ENCODE measurements at regions not wholly inside any gene's neighbourhood (a gene's known extent, or its start where the extent isn't known, plus 50 kb on each side); places are given as distances from the start of the nearest gene placed in this dataset.

GRCh38 chr3:109984976-109985375, 647.6 kb upstream of the DPPA4 start:
- FAIRE-seq (no peak), ATAC-seq (no peak), DNase-seq (ENCODE audit: low read depth, low spot score) (no peak)
- Histone ChIP-seq H3K9me3 (replicated peaks; ENCODE audit: control insufficient read depth, insufficient read depth, low read length) (no peaks in the 10 kb centered on the region), H2AFZ (ENCODE audit: control insufficient read depth, low read depth, low read length) (no peak overlapping the region), H3K36me3 (ENCODE audit: control insufficient read depth in 2 of 2, insufficient read depth in 2 of 2, low read length in 1 of 2) (no peaks in the 10 kb centered on the region), H3K27me3 (replicated peaks in 1 of 2; ENCODE audit: control insufficient read depth in 2 of 2, insufficient read depth in 2 of 2, low read length in 1 of 2) (no peaks in the 10 kb centered on the region), H4K20me1 (ENCODE audit: control insufficient read depth, insufficient read depth) (no peaks in the 10 kb centered on the region), H3K79me2 (ENCODE audit: control insufficient read depth, insufficient read depth, low read length) (no peaks in the 10 kb centered on the region), H3K4me1 (ENCODE audit: control insufficient read depth, insufficient read depth, low read length) (no peaks in the 10 kb centered on the region), H3K4me3 (no peak overlapping the region), H3K4me2 (ENCODE audit: control insufficient read depth, insufficient read depth) (no peak overlapping the region), H3K9ac (ENCODE audit: control insufficient read depth, insufficient read depth, low read length) (no peak overlapping the region), H3K27ac (ENCODE audit: control insufficient read depth, insufficient read depth) (no peak overlapping the region)
- POLR2A ChIA-PET = no interaction called here
- CTCF ChIA-PET = no interaction called here
- intact Hi-C loops (cut with micrococcal nuclease; ENCODE audit: unreplicated experiment) = no loop called here
- BruUV-seq (replicated peaks) = no TSS peak
- SMC1A ChIA-PET (ENCODE audit: uncharacterized antibody, unreplicated experiment) = no interaction called here
- RAD21 ChIA-PET (ENCODE audit: unreplicated experiment) = no interaction called here
- TF ChIP-seq TARDBP (IDR thresholded peaks at IDR 0.05; ENCODE audit: borderline replicate concordance) (no peak), JUNB (IDR thresholded peaks at IDR 0.05) (no peak), POU2F2 (IDR thresholded peaks at IDR 0.05; ENCODE audit: borderline replicate concordance, low read depth, low read length) (no peak), ESRRA (IDR thresholded peaks at IDR 0.05; ENCODE audit: low read length) (no peak), MEF2B (IDR thresholded peaks at IDR 0.05; ENCODE audit: partially characterized antibody, poor library complexity, severe bottlenecking) (no peak), SREBF2 (IDR thresholded peaks at IDR 0.05; ENCODE audit: low read length) (no peak), PBX3 (IDR thresholded peaks at IDR 0.05; ENCODE audit: insufficient replicate concordance, low read depth, low read length) (no peak), NFIC (IDR thresholded peaks at IDR 0.05; ENCODE audit: low read depth, low read length) (no peak), PML (IDR thresholded peaks at IDR 0.05; ENCODE audit: low read length) (no peak), ATF7 (IDR thresholded peaks at IDR 0.05; ENCODE audit: low read depth) (no peak)
- TF ChIP-seq, protein P1, sequence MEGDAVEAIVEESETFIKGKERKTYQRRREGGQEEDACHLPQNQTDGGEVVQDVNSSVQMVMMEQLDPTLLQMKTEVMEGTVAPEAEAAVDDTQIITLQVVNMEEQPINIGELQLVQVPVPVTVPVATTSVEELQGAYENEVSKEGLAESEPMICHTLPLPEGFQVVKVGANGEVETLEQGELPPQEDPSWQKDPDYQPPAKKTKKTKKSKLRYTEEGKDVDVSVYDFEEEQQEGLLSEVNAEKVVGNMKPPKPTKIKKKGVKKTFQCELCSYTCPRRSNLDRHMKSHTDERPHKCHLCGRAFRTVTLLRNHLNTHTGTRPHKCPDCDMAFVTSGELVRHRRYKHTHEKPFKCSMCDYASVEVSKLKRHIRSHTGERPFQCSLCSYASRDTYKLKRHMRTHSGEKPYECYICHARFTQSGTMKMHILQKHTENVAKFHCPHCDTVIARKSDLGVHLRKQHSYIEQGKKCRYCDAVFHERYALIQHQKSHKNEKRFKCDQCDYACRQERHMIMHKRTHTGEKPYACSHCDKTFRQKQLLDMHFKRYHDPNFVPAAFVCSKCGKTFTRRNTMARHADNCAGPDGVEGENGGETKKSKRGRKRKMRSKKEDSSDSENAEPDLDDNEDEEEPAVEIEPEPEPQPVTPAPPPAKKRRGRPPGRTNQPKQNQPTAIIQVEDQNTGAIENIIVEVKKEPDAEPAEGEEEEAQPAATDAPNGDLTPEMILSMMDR (IDR thresholded peaks at IDR 0.05 in 2 of 3, conservative IDR thresholded peaks at IDR 0.05 in 1 of 3; ENCODE audit: control insufficient read depth in 2 of 3, extremely low read depth in 1 of 3, insufficient read depth in 1 of 3, low read depth in 3 of 3, low read length in 3 of 3) = no peak
- TF ChIP-seq, protein P2, sequence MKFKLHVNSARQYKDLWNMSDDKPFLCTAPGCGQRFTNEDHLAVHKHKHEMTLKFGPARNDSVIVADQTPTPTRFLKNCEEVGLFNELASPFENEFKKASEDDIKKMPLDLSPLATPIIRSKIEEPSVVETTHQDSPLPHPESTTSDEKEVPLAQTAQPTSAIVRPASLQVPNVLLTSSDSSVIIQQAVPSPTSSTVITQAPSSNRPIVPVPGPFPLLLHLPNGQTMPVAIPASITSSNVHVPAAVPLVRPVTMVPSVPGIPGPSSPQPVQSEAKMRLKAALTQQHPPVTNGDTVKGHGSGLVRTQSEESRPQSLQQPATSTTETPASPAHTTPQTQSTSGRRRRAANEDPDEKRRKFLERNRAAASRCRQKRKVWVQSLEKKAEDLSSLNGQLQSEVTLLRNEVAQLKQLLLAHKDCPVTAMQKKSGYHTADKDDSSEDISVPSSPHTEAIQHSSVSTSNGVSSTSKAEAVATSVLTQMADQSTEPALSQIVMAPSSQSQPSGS (IDR thresholded peaks at IDR 0.05; ENCODE audit: low read length) = no peak
- TF ChIP-seq, protein P3, sequence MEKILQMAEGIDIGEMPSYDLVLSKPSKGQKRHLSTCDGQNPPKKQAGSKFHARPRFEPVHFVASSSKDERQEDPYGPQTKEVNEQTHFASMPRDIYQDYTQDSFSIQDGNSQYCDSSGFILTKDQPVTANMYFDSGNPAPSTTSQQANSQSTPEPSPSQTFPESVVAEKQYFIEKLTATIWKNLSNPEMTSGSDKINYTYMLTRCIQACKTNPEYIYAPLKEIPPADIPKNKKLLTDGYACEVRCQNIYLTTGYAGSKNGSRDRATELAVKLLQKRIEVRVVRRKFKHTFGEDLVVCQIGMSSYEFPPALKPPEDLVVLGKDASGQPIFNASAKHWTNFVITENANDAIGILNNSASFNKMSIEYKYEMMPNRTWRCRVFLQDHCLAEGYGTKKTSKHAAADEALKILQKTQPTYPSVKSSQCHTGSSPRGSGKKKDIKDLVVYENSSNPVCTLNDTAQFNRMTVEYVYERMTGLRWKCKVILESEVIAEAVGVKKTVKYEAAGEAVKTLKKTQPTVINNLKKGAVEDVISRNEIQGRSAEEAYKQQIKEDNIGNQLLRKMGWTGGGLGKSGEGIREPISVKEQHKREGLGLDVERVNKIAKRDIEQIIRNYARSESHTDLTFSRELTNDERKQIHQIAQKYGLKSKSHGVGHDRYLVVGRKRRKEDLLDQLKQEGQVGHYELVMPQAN (conservative IDR thresholded peaks at IDR 0.05) = no peak
- in situ Hi-C loops (cut with MboI) = no loop called here

Data from GM12878 (cell line).